Hepatocyte (in vitro differentiated cells): ENCODE measurements at regions not wholly inside any gene's neighbourhood (a gene's known extent, or its start where the extent isn't known, plus 50 kb on each side); places are given as distances from the start of the nearest gene placed in this dataset.

Source experiments
- EZH2 ChIP-seq: fragments of 200-600 bp; sonication (generic); IDR thresholded peaks from 2 replicates; pipeline ENCODE4 v1.6.1; 2016; ENCODE audit warnings: antibody characterized with exemption, mild to moderate bottlenecking, borderline replicate concordance
- EZH2phosphoT487 ChIP-seq: fragments of 200-600 bp; sonication (generic); IDR thresholded peaks from one replicate; pipeline ENCODE4 v1.6.1; 2018; ENCODE audit warnings: antibody characterized with exemption, mild to moderate bottlenecking, low read depth, moderate library complexity; ENCODE audit not compliant: unreplicated experiment, severe bottlenecking
- TF ChIP-seq, protein P1 (sequence below): fragments of 200-600 bp; sonication (generic); IDR thresholded peaks from 2 replicates; pipeline ENCODE4 v1.5.1; 2016; ENCODE audit warnings: antibody characterized with exemption, mild to moderate bottlenecking; ENCODE audit not compliant: poor library complexity

GRCh38 chr1:80966266-80966665, 834.5 kb upstream of the ADGRL2 start:
- TF ChIP-seq, protein P1, sequence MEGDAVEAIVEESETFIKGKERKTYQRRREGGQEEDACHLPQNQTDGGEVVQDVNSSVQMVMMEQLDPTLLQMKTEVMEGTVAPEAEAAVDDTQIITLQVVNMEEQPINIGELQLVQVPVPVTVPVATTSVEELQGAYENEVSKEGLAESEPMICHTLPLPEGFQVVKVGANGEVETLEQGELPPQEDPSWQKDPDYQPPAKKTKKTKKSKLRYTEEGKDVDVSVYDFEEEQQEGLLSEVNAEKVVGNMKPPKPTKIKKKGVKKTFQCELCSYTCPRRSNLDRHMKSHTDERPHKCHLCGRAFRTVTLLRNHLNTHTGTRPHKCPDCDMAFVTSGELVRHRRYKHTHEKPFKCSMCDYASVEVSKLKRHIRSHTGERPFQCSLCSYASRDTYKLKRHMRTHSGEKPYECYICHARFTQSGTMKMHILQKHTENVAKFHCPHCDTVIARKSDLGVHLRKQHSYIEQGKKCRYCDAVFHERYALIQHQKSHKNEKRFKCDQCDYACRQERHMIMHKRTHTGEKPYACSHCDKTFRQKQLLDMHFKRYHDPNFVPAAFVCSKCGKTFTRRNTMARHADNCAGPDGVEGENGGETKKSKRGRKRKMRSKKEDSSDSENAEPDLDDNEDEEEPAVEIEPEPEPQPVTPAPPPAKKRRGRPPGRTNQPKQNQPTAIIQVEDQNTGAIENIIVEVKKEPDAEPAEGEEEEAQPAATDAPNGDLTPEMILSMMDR, result no peak
- TF ChIP-seq EZH2, result no peak
- no peak for TF ChIP-seq EZH2phosphoT487
